HG02642 (cell line): ENCODE measurements at regions not wholly inside any gene's neighbourhood (a gene's known extent, or its start where the extent isn't known, plus 50 kb on each side); places are given as distances from the start of the nearest gene placed in this dataset.
"Not testable (repeated sequence)": the region's sequence is repeated elsewhere in the genome, so short reads cannot be mapped to it uniquely, and the experiment has no call there.

Experiments used
- ATAC-seq: cut with Tn5 transposase; IDR thresholded peaks from one replicate; pipeline ENCODE4 v1.9.1; 2021; ENCODE audit warnings: mild to moderate bottlenecking; ENCODE audit not compliant: unreplicated experiment, poor library complexity

DNA sequence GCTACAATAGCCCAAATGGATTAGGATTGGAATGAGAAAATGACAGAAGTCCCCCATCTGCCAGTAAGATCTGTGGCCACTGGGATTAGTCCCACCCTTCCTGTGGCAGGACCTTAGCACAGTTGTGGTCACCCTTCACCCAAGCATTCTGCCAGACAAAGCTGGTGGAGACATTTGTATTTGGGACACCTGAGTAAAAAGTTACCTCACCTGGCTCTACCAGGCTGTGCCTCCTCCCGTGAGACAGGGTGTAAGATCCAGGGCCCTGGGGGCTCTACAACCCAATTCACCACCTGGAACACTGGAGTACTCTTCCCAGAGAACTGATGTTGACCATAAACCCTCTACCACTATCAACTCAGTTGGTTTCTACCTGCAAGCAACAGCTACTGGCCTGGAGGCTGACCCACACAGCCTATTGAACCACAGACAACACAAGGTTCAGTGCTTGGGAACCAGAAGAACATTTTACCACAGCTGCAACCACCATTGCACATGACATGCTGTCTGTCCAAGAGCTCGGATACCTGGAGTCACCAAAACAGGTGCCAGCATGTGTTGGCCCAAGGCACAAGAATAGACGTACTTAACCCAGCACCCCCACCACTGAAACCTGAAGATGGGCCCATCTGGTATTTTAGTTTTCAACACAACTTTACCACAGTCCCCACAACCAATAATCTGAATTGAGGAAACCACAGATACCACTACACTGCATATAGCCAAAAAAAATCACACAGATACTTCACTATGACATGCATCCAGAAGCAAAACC is 1686.7 kb downstream of the SI start:
- no peak for ATAC-seq

- no peak for ATAC-seq
Observed at GRCh38 chr3:163384383-163384782, 1693.9 kb downstream of the SI start.

DNA sequence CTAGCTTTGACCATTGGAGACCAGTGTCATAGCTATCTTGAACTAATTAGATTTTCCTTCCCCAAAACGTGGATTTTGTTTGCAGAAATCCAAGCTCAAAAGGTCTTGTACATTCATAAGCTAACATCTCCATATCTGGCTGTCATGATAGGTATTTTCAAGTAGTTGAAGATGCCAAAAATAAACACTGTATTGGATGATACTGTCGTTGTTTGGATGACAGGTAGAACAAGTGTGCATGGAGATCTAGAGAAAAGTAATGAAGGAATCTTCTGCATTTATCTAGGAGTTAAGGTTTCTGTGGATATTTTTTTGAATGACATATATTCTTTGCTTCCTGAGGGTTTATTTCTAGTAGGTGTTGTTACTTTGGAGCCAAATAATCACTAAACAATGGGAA is 1696.1 kb downstream of the SI start:
- ATAC-seq = no peak

DNA sequence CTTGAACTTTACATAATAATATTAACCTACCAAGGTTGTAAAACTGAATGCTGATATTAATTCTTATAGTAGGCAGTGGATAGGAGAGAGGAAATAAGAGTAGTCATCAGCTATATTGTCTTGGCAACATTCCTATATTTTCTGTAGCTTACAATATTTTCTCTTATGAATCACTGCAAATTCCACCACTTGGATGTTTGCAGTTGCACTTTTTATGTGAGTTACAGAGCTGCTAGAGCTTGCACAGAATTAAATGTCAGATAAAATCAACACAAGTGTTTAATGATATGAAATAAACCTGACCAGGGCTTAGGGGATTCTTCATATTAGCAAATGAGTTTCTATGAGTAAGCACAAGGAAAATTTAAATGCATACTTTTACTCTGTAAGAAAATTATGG is 1710.1 kb downstream of the SI start:
- no peak for ATAC-seq

DNA sequence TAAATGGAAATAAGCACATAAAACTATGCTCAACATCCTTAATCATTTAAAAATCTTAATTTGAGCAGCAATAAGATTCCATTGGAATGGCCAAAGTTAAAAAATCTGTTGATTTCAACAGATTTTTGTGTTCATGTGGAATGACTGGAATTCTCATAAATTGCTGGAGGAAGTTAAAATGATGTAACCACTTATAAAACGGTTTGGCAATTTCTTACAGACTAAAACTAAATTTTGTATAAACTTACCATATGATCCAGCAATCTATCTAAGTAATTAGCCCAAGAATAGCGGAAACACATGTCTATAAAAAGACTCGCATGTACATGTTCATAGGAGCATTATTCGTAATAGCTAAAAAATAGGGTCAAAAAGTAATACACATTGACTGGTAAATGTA is 1713.6 kb downstream of the SI start:
- ATAC-seq = no peak

- no peak for ATAC-seq
Observed at GRCh38 chr3:163362151-163362550, 1716.1 kb downstream of the SI start.

DNA sequence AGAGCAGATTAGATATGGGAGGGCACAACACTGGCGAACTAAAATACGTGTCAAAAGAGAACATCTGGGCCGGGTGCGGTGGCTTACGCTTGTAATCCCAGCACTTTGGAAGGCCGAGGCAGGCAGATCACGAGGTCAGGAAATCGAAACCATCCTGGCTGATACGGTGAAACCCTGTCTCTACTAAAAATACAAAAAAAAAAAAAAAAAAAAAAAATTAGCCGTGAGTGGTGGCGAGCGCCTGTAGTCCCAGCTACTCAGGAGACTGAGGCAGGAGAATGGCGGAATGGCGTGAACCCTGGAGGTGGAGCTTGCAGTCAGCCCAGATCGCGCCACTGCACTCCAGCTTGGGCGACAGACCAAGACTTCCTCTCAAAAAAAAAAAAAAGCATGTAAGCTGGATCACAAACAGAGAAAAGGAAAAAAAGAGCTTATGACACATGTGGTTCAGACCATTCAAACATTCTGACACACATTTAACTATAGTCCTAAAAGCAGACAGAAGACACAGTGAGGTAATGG is 1716.9 kb downstream of the SI start:
- ATAC-seq = not testable (repeated sequence)

DNA sequence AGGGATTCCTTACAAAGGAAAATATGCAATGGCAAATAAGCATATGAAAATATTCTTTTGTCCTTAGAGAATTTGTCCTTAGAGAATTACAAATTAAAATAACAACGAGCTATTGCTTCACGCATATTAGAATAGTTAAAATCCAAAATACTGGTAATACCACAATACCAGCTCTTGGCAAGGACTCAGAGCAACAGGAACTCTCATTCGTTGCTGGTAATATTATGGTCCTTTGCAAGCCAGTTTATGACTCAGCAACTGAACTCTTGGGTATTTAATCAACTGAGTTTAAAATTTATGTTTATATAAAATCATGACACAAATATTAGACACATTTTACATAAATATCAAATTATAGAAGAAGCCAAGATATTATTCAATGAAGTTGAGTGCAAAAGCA is 1730.4 kb downstream of the SI start:
- no peak for ATAC-seq

DNA sequence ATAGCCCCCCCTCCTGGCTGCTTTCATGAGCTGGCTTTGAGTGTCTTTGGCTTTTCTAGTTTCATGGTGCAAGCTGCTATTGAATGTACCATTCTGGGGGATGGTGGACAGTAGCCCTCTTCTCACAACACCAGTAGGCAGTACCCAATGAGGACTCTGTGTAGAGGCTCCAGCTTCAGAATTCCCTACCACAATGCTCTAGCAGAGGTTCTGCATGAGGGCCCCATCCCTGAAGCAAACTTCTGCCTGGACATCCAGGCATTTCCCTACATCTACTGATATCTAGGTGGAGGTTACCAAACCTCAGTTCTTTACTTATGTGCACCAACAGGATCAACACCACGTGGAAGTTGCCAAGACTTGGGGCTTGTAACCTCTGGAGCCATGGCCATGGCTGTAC is 1742.9 kb downstream of the SI start:
- no peak for ATAC-seq

DNA sequence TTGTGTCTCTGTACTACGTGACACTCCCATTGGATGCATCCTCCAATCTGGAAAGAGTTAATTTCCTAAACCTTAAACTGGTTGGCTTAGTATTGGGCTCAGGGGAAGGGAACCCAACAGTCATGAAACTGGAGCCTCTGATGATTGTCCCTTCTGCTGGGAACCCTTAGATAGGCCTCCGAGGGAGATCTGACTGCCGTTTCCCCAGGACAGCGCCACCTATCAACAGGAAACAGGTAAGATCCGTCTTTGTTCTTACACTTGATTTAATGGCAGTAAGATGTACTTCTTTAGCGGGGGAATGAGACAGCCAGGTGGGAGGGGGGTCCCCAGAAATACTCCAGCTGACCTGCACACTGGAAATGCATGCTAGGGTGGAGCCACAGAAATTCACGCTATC is 1749.6 kb downstream of the SI start:
- no peak for ATAC-seq

- ATAC-seq = no peak
Observed at GRCh38 chr3:163327086-163327485, 1751.2 kb downstream of the SI start.

DNA sequence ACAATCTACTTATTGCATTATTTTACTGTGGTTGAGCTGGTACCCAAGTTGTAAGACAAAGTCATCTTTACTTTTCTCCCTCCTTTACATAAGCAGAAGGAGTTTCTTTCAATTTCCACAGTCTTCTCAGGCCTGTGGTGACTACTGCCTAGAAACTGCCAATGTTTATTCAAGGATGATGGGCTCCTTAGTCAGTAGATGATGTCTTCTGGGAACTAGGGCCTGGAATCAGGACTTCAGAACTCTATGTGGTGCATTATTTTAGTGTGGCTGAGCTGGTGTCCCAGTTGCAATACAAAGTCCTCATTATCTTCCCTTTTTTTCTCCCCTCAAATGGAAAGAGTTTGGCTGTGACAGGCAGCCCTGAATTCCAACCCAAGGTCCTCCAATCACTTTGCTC is 1762.5 kb downstream of the SI start:
- ATAC-seq = no peak

GRCh38 chr3:163306405-163306804 is 1771.9 kb downstream of the SI start:
- ATAC-seq = no peak

DNA sequence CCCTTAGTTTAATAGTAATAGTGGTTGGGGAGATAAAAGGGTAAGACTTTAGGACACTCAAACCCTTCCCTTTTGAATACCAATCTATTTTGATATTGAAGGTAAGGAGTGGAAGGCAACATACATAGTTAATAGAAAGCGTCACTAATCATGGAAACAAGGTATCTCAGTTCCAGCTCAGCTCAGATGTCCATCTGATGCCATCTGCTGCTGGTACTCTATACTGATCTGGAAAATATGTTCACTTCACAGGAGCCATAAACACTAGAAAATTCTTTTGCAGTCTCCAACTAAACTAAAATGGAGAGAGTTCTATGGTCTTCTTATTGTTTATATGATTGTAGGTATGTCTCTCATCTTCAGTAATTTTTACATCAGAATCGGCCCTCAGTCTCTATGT is 1777.1 kb downstream of the OTOL1 start:
- ATAC-seq = no peak

GRCh38 chr3:163266731-163267130 is 1770.1 kb downstream of the OTOL1 start:
- ATAC-seq = no peak

DNA sequence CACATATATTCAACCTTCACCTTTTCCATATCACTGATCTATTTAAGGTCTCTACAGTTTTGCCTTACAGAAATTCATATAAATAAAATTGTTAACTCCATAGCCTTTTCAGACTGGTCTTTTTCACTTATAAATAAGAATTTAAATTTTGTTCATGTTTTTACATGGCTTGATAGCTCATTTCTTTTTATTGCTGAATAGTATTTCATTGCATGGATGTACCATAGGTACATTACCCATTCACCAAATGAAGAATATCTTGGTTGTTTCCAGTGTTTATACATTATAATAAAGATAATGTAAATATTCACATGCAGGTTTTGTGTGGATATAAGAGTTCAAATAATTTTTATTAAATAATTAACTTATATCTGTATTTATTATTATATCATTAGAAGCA is 1765.0 kb downstream of the OTOL1 start:
- no peak for ATAC-seq

DNA sequence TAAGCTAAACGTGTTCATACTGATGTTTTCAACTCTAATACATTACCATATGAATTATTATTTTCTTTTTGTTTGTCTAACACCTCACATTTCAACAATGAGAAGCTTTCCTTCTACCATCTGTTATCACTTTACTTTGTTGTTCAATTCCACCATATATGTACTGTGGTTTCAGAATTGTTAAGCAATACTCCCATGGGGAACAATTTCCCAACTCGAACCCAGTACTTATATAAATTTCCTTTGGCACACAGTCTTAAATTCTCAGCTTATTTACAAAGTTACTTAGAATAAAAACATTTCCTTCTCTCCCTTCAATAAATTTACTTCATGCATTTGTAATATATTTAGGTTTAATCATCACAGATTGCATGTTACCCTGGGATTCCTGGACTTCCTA is 1764.4 kb downstream of the OTOL1 start:
- ATAC-seq = no peak

DNA sequence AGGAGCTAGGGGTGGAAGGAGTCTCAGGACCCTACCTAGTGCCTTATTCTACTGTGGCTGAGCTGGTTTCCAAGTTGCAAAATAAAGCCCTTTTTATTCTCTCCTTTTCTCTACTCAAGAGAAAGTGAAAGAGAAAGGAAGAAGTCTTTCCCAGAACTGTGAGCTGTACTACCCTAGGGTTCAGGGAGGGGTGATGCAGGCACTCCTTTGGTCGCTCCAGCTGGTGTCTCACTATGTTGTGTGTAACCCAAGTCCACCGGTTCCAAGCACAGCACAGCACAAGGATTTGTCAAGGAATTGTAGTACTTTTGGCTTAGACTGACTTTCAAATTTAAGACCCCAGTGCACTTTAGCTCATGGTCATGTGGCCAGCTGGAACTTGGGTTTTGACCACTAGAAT is 1721.7 kb downstream of the OTOL1 start:
- no peak for ATAC-seq

DNA sequence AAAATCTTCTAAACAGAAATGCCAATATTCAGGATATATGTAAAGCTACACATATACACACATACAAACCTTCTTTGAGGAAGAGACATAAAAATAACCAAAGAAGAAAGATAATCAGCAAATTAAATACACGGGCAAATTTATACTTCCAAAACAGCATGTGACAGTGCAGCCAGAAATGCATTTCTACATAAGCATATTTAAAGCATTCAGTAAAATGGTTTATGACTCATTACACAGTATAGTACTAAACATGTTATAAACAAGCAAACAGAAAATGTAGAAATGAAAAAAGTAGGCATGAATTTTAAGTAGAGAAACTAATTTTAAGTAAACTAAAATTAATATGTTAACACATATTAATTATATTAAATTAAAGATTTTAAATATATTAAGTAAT is 1717.2 kb downstream of the OTOL1 start:
- no peak for ATAC-seq

- ATAC-seq = no peak
Observed at GRCh38 chr3:163196815-163197374, 1700.3 kb downstream of the OTOL1 start.

DNA sequence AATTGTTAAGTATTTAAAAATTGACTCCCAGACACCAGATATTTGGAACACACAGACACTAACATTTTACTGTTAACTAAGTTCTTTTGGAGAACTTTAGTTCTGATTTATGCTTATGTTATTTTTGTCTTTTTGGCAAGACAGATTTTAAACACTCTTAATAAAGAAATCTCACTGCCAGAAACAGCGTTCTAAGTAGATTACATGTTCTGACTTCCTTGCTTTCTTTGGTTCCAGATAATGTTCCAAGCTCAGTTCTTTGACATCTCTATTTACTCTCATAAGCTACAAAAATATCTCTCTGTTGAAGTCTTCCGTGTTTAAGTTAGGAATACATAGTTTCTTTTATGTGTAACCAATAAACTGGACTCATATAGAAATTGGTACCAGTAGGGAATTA is 1699.6 kb downstream of the OTOL1 start:
- no peak for ATAC-seq

- no peak for ATAC-seq
Observed at GRCh38 chr3:163185721-163186350, 1689.2 kb downstream of the OTOL1 start.
